Muscle of arm (tissue), 1 donor: ENCODE measurements at regions not wholly inside any gene's neighbourhood (a gene's known extent, or its start where the extent isn't known, plus 50 kb on each side); places are given as distances from the start of the nearest gene placed in this dataset.

ENCODE experiments used
- DNase-seq: peaks from one replicate; pipeline ENCODE4 v3.0.0-alpha.2; 2013

DNA sequence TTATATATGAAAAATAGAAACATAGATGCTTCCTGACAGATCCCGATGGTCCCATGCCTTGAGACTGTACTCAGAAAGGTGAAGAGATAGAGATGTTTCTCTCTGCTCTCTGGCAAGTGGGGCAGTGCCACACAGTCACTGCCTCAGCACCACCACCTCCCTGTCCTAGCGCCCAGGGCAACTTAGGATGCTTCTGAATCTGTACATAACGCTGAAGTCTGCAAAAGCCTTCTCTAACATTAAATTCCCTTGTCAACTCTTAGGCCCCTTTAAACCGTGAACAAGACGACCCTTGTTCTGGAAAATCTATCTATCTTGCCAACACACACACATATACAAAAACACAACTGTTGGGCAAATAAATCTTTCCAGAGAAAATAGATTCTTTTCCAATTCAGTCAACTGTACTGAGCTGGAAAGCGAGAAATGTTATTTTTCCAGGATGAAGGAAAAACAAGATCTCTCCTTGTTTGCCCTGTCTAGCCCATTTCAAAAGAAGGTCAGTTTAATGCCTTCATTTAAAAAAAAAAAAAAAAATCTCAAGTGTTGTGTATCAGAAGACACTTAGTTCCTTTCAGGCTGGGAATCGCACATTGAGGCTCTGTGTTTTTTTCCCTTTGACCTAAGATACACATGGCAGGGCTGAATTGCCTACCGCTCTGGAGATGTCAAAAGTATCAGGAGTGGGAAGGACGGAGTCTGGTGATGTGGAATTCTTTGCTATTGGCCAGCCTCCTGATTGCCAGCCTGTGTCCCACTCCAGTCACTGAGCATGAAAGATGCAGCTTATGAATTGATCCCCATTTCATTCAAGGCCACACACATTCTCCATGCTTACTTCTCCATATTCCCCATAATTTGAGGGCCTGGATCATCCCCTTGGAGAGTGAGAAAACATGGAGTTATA is 241.4 kb downstream of the LACC1 start:
- DNase-seq = no peak

DNA sequence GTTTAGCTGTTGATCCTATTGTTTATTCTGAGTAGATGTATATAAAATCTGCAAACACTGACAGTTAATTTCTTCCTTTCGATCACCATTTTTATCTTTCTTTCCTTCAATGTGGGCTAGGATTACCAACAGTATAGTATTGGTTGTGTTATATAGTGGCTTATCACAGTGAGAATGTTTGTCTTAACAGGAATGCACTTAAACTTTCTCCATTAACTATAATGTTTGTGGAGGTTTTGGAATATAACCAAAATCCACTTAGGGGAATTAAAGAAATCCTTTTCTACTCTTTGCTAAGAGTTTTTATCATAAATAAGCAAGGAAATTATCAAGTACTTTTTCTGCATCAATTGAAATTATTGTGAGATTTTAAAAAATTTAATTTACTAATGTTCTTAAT is 244.6 kb downstream of the LACC1 start:
- DNase-seq = no peak

DNA sequence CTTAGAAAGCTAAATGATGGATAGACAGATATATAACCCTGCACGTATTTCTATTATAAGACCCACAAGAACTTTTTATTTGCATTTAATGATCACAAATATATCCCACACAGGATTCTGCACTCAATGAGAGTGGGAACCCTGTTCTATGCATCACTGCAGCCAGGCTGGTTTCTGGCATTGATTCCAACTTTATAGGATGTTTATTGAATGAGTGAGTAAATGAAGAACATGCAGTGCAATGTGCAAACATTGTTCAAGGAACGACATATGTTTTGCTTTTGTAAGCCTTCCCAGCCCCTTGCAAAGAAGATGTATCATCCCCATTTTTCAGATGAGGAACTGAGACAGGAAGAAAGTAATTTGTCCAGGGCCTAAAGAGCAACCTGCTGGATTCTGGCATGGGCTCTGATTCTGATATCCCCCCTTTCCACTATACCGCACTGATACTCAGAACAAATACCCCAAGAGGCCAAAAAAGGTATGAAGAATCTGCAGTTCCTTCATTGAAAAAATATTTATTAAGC is 246.3 kb downstream of the LACC1 start:
- DNase-seq = no peak

DNA sequence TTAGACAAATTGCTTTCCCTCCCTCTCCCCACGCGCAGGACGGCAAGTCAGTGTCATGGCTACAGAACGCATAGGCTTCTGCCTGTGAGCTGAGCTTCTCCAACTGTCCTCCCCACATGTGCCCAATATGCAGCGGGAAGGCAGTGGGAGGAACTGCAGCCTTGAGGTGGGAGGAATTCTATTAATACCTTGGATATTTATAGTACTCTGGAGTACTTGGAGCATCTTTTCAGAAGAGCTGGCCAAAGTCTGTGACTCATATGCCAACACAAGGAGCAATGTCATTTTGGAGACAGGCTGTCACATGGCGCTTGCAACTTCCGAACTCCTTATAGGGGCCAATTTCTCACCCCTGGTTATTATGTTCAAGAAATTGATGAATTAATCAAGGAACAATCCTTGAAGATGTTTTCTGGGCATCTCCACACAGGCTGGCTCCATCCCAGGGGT is 245.0 kb upstream of the SERP2 start:
- DNase-seq = peak; percentile 46

DNA sequence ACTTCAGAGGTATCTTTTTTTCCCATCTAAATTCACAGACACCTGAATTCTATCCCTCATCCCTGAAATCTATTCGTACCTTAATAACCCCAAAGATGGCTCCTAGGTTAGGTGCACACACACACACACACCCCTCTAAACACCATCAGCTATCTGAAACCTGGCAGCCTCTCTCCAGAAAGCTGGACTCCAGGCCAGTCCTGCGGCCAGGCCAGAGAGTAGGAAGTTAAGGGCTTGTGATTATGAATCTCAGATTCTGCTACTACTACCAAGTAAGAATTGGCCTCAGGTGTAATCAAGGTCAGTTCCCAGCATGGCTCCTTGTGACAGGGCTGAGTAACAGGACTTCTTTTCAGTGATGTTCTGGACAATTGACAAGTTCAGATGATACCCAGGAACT is 244.2 kb upstream of the SERP2 start:
- no peak for DNase-seq

DNA sequence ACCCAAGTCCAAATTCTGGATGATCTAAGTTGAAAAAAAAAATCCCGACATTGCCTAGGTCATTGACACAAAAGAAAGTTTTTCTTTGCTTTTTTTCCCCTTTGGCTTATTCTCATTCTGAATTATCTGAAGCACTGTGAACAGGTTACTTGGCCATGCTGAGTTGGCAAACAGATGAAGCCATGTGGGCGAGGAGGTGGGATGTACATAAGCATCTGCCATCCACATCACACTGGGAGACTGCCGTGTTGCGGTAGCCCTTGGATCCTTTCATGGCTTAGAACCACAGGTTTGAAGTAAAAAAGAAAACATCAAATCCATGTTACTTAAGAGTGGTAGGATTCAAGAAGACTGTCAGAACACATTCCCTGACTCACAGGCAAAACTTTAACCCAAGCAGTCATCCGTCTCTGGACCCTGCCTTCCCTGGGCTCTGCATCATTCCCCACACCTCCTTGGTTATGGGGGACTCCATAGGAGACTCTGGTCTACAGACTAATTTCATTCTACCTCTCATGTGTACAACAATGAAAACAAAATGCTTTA is 242.5 kb upstream of the SERP2 start:
- DNase-seq = no peak

DNA sequence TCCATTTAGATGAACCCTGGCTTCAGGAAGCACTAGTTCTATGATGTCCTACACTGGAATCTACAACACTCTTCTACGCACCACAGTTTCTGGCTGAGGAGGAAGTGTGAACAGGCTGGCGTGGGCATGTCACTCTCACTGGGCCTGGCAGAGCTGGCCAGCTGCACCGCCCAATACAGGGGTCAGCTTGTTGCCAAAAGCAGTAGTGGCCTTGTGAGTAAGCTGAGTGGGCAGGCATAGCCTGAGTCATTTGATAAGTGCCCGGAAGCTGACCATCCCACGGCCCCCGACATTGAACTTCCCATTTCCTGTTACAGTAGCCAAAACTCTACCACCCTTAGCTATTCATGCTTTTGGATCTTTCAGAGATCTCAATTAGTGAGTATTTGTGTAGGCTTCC is 240.9 kb upstream of the SERP2 start:
- no peak for DNase-seq

DNA sequence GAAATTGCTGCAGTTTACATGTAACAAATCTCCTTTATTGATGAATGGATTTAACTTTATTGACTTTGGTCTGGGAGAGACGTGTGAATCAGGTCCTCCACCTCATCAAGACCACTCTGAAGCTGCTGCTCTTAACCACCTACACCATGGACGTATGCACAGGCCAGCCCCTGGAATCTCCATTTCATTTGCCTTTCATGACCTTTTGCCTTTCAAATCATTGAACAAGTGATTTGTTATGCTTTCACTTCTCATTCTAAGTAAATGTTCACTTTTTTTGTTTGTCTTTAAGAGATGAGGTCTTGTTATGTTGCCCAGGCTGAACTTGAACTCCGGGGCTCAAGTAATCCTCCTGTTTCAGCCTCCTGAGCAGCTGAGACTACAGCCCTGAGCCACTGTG is 240.0 kb upstream of the SERP2 start:
- no peak for DNase-seq

DNA sequence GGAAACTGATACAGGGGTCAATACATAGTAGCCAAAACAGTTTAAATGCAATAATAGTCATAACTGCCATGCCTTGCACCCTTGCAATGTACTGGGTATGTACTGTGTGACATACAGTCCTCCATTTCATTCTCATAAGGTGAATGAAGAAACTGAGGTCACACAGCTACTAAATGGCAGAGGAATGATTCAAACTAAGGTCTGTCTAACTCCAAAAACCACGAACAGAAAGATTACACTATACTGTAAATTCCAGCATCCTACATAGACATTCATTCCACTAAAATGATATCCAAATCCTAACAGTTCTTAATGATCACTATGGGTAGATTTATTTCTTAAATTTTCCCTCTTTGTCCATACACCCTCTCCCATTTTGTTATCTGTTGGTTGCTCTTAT is 238.1 kb upstream of the SERP2 start:
- no peak for DNase-seq

DNA sequence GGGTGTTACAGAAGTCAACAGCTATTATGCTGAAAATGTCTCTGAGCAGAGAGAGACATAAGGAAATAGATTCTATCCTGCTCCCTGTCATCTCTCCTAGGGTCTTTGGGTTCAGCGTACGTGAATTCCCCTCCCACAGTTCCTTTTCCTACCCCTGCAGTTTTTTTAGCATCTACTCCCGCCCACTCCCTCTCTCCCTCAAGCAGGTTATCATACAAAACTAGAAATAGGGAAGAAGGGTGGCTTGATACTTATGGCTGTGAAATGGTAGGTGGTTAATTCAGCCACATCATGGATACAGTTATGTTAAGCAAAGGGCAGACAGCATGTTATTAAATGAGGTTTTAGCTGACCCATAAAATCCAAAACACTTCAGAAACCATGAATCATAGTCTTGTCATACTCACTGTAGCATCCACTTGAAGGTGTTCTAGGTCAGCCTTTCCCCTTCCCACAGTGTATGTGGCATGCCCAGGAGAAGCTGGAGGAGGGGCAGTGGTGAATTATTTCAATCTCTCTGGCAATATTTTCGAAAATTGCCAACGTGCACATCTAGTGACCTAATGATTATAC is 236.8 kb upstream of the SERP2 start:
- DNase-seq = no peak

DNA sequence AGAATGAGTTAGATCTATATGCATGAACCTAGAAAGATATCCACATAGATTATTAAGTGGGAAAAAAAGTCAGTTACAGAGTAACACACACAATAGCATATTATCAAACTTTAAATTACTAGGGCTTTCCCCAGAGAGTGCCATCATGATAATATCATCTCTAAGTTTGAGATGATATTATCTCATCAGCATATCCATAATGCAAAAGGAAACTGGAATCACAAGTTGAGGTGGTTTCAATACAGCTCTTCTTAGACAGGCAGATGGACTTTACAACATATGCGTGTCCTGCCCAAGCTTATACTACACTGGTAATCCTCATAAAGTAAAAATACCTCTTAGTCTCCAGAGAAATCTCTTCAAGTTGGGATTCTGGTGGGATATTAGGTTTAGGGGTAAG is 236.2 kb upstream of the SERP2 start:
- DNase-seq = no peak

DNA sequence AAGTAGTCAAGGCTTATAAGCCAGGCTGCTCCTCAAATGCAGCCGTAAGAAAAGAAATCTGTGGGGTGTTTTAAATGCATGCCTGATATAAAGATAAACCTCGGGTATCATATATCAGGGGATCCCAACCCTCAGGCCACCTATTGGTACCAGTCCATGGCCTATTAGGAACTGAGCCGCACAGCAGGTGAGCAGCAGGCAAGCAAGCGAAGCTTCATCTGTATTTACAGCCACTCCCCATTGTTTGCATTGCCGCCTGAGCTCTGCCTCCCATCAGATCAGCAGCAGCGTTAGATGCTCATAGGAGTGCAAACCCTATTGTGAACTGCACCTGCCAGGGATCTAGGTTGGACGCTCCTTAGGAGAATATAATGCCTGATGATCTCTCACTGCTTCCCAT is 233.5 kb upstream of the SERP2 start:
- no peak for DNase-seq

DNA sequence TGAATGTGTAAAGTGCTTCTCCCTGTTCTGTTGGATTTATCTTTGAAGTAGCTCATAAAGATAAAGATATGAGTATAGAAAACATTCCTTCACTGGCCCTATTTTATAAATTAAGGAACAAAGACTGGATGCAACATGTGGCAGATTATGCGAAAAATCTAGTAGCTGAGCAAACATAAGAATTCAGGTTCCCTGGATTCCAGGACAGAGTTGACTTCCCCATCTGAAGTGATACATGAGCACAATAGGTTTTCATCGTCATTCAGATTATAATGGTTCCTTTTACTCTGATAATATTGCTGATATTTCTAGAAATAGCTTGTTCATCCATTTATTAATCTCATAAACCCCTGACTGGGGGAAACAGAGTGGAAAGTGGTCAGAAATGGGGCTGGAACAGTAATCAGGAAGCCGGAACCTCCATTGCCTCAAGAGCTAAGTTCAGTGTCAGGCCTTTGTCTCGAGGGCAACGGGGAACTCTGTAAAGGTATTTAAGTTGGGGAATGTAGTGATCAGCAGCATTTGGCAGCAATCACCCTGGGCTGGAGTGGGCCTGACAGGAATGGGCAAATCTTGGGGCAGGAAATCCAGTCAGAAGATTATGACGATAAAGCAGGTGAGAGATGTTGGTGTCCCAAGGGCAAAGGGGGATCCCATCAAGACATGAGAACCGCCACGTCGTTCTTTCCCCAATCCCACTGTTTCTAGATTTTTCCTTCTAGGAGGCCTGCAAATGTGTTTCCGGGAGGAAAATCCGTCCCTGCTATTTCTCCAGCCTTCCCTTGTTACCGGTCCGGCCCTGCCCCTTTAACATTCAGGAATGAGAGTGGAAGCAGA is 232.5 kb upstream of the SERP2 start:
- DNase-seq = no peak

DNA sequence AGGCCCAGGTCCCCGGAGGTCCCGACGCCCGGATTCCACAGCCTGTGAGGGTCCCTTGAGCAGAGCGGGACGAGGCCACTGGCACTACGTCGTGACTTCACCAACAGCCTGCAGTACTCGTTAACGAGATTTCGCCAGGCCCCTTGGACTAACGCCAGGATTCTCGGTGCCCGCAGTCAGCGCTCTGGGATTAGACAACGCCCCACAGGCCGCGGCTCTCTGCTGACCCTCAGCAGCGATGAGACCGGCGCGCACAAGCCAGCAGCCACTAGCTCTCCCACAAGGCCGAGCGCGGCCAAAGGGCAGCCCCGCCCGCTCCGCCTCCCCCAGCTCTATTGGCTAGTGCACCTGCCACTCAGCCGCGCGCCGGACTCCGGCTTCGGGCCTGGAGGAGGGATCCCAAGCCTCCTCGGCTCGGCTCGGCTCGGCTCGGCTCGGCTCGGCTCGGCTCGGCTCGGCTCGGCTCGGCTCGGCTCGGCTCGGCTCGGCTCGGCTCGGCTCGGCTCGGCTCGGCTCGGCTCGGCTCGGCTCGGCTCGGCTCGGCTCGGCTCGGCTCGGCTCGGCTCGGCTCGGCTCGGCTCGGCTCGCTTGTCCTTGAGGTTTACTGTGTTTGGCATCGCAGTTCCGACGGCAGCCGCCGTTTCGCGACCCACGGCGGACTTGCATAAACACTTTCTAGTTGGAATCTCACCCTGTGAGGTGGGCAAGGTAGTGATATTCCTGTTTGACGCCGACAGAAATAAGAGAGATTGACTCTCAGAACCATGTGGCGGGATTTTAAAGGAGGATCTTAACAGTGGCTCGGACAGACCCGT is 231.7 kb upstream of the SERP2 start:
- DNase-seq = peak; percentile 93

DNA sequence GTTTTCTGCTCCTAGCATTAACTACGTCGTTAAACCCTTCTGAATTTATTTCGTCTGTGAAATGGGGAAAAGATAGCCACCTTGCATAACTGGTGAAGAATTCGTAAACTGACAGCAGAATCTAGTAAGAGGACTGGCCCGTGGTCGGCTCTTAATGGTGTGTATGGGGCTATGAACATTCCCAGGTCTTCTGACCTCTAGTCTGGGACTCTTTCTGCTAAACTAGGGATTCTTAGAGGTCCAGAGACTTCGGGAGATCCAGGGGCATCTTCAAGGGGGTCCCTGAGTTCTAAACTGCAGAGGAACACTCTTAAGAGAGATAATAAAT is 231.1 kb upstream of the SERP2 start:
- DNase-seq = no peak

DNA sequence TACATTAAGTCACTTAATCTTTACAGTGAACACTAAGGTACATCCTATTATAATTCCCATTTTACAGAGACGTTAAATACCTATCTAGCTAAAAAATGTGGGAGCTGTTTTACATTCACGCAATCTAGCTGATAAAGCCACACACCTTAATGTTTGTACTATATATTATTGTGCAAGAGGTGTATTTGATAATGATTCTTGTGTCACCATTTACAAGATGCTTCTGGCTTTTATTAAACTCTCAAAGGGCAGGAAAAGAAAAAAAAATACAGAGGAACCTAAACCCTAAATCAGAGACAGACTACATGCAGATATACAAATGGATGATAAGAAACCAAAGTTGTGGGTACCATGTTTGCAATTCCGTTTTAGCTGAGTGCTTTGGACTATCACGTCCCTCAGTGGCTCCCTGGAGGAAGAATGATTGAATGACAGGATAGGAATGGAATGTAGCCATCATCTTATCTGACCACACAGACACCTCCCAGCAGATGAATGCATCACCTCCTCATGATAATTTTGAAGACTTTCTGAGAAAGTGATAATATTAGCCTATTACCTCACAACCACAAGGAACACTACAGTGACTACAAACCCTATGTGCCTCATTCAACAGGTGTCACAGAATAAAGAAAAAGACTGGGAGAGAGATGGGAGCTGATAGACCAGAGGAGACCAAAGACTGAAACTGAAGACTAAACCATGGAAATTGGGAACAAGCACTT is 230.5 kb upstream of the SERP2 start:
- DNase-seq = no peak

DNA sequence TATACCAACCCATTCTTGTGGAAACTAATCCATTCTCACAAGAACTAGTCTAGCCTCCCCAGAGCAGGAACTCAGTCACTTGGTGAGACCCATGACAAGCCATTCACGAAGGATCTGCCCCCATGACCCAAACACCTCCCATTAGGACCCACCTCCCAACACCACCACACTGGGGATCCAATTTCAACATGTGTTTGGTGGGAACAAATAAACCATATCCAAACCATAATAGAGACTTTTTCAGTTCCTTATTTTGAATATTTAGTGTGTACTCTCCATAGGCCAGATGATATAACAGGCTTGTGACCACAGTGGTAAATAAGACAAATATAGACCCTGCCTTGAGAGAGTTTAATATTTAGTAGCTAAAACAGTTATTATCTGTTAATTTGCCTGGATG is 227.5 kb upstream of the SERP2 start:
- no peak for DNase-seq

DNA sequence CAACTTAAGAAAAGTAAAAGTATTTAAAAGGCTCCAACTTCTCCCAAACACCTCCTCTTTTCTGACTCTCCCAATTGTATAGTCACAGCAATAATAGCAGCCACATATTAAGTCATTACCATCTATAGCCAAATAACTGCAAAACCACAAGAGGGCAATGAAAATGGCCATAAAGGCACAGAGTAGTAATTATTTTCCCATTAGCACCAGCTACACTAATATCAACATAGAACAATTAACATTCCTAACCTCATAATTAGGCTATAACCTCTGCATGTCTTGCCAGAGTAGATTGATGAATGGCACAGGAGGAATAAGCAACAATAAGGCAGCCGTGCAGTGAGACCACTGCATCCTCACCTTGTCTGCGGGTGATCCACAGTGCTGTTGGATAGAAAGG is 226.4 kb upstream of the SERP2 start:
- no peak for DNase-seq

DNA sequence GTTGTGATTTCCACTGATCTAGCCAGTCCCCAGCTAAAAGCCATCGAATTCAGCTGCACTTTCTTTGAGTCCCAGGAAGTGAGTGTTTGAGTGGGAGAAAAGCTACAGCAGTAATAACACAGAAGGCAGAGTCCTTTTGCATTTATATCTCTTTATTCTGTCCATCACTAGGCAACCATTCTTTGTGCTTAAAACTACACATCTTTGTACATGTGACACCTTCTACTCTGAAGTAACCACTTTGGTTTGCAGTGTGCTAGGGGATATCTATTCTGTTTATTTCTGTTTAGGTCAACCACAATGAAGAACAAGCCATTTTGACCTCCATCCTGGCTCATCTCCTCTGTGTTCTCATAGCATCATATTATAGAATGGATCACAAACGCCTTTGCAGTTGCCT is 226.0 kb upstream of the SERP2 start:
- no peak for DNase-seq

DNA sequence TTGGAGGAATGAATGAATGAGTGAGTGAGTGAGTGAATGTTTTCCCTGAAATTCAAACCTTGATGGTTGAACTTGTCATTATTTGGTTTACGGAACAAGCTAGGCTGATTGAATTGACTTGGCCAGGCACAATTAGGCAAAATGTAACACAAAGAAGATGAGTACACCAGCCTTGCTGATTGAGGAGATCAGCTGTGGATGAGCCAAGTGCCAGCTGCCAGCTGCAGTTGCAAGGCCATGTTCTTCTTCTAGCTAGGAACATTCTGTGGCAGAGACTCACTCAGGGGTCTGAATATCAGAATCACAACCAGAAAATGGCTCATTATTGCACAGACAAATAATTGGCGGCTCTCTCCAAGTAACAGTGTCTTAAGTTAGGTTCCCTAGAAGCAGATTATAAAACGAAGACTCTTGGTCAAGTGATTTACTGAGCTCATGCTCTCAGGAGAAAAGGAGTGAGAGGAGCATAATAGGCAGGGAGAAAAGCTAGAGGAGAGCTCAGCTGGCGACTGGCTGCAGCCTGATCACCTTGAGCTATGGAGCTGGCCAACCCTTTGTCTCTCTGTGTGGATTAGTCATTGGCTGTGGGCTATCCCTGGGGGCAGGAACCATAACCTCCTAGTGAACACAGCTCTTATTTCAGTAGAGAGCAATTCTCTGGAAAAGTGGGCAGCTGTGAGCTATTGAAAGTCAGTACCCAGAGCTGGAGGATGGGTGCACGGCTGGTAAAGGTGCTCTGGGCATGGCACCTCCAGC is 225.3 kb upstream of the SERP2 start:
- DNase-seq = no peak
